B cell (primary cell): ENCODE measurements at regions not wholly inside any gene's neighbourhood (a gene's known extent, or its start where the extent isn't known, plus 50 kb on each side); places are given as distances from the start of the nearest gene placed in this dataset.

Source experiments
- EZH2 ChIP-seq: IDR thresholded peaks from 2 replicates; pipeline ENCODE4 v1.6.1; 2012; ENCODE audit warnings: borderline replicate concordance, low read depth, mild to moderate bottlenecking, moderate library complexity, low read length; ENCODE audit not compliant: insufficient read depth, poor library complexity, severe bottlenecking
- TF ChIP-seq, protein P1 (sequence below): fragments of 200-600 bp; IDR thresholded peaks from one replicate; pipeline ENCODE4 v1.8.0; 2022; ENCODE audit warnings: antibody characterized with exemption, mild to moderate bottlenecking

DNA sequence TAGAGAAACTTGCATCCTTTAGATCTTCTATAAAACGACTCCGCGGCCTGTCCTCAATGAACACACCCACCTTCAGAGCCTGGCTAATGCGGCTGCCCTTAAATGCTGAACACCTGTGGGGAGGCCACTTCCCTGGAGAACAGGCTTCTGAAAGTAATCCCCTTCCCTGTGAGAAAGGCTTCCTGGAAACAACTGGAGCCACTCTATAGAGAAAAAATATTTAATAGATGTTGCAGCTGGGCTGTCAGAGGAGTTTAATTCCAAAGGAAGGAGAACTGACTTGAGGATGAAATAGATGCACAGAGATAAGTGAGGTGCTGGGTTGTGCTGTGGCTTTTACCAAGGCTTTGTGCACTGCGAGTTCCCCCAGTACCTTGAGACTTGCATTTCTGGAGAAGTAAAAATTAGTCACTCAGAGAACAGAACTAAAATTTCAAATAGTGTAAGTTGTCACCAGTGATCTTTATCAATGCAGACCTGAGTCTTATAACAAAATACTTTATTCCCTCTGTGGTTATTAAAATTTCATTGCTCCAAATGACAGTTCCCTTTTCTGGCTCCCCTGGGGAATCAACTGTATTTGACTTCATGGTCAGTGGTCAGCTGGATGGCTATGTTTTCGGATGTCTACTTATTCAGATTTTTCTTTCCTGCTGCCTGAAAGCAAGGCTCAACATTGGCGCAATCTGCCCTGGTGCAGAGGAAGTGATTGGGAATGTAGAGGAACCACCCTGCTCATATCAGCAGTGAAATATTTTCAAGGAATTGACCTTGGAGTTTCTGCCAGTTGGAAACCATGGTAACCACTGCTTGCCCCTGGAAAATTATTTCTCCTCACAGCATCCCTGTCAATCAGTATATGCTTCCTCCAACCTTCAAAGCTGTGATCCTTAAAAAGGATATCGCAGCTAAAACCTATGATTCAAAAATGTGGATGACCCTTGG, 238.8 kb downstream of the SMARCA2 start:
- TF ChIP-seq, protein P1, sequence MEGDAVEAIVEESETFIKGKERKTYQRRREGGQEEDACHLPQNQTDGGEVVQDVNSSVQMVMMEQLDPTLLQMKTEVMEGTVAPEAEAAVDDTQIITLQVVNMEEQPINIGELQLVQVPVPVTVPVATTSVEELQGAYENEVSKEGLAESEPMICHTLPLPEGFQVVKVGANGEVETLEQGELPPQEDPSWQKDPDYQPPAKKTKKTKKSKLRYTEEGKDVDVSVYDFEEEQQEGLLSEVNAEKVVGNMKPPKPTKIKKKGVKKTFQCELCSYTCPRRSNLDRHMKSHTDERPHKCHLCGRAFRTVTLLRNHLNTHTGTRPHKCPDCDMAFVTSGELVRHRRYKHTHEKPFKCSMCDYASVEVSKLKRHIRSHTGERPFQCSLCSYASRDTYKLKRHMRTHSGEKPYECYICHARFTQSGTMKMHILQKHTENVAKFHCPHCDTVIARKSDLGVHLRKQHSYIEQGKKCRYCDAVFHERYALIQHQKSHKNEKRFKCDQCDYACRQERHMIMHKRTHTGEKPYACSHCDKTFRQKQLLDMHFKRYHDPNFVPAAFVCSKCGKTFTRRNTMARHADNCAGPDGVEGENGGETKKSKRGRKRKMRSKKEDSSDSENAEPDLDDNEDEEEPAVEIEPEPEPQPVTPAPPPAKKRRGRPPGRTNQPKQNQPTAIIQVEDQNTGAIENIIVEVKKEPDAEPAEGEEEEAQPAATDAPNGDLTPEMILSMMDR: no peak
- TF ChIP-seq EZH2: no peak
